ENCODE measurements at regions not wholly inside any gene's neighbourhood (a gene's known extent, or its start where the extent isn't known, plus 50 kb on each side); places are given as distances from the start of the nearest gene placed in this dataset.

DNA sequence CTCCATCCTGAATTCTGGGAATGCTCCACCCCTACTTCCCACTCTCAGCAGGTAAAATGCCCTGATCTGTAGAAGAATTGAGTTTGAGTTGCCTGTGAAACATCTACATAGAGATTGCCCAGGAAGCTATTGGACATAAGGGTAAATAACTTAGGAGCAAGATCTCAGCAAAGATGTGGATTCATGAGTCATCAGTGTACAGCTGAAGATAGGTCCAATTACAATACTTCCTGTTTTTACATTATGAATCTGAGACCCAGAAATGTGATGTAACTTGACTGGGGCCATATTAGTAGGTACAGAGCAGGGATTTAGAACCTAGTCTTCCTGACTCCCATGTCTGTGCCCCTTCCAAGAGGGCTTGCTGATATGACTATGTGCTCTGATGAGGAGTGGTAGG lies 79.4 kb upstream of the FNDC3A start (continued):
- TF ChIP-seq, protein P1, sequence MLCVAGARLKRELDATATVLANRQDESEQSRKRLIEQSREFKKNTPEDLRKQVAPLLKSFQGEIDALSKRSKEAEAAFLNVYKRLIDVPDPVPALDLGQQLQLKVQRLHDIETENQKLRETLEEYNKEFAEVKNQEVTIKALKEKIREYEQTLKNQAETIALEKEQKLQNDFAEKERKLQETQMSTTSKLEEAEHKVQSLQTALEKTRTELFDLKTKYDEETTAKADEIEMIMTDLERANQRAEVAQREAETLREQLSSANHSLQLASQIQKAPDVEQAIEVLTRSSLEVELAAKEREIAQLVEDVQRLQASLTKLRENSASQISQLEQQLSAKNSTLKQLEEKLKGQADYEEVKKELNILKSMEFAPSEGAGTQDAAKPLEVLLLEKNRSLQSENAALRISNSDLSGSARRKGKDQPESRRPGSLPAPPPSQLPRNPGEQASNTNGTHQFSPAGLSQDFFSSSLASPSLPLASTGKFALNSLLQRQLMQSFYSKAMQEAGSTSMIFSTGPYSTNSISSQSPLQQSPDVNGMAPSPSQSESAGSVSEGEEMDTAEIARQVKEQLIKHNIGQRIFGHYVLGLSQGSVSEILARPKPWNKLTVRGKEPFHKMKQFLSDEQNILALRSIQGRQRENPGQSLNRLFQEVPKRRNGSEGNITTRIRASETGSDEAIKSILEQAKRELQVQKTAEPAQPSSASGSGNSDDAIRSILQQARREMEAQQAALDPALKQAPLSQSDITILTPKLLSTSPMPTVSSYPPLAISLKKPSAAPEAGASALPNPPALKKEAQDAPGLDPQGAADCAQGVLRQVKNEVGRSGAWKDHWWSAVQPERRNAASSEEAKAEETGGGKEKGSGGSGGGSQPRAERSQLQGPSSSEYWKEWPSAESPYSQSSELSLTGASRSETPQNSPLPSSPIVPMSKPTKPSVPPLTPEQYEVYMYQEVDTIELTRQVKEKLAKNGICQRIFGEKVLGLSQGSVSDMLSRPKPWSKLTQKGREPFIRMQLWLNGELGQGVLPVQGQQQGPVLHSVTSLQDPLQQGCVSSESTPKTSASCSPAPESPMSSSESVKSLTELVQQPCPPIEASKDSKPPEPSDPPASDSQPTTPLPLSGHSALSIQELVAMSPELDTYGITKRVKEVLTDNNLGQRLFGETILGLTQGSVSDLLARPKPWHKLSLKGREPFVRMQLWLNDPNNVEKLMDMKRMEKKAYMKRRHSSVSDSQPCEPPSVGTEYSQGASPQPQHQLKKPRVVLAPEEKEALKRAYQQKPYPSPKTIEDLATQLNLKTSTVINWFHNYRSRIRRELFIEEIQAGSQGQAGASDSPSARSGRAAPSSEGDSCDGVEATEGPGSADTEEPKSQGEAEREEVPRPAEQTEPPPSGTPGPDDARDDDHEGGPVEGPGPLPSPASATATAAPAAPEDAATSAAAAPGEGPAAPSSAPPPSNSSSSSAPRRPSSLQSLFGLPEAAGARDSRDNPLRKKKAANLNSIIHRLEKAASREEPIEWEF (CRISPR knock-in tag; IDR thresholded peaks at IDR 0.05), result no peak
- TF ChIP-seq, protein P2, sequence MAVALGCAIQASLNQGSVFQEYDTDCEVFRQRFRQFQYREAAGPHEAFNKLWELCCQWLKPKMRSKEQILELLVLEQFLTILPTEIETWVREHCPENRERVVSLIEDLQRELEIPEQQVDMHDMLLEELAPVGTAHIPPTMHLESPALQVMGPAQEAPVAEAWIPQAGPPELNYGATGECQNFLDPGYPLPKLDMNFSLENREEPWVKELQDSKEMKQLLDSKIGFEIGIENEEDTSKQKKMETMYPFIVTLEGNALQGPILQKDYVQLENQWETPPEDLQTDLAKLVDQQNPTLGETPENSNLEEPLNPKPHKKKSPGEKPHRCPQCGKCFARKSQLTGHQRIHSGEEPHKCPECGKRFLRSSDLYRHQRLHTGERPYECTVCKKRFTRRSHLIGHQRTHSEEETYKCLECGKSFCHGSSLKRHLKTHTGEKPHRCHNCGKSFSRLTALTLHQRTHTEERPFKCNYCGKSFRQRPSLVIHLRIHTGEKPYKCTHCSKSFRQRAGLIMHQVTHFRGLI (CRISPR knock-in tag; IDR thresholded peaks at IDR 0.05), result no peak
- TF ChIP-seq FOS (IDR thresholded peaks at IDR 0.05; ENCODE audit: extremely low read depth, insufficient read length) (peak; percentile 18), ZNF239 (CRISPR knock-in tag; IDR thresholded peaks at IDR 0.05) (no peak), SNIP1 (IDR thresholded peaks at IDR 0.05; ENCODE audit: low read depth) (no peak), JUNB (CRISPR knock-in tag; conservative IDR thresholded peaks at IDR 0.05) (0 out of 2 replicates have a peak, but pooled peaks have one; percentile 18), TEAD1 (CRISPR knock-in tag; IDR thresholded peaks at IDR 0.05) (no peak), ZFP36 (IDR thresholded peaks at IDR 0.05; ENCODE audit: low read depth, low read length, partially characterized antibody) (no peak), MYNN (IDR thresholded peaks at IDR 0.05) (no peak), MYNN (CRISPR knock-in tag; IDR thresholded peaks at IDR 0.05) (no peak), ZFPM2 (CRISPR knock-in tag; IDR thresholded peaks at IDR 0.05) (no peak), ZNF311 (CRISPR knock-in tag; IDR thresholded peaks at IDR 0.05) (no peak), L3MBTL2 (IDR thresholded peaks at IDR 0.05) (no peak), SMARCB1 (IDR thresholded peaks at IDR 0.05; ENCODE audit: insufficient read length, low read depth) (no peak), MTF1 (CRISPR knock-in tag; IDR thresholded peaks at IDR 0.05; ENCODE audit: borderline replicate concordance) (no peak), FOSL1 (tag; conservative IDR thresholded peaks at IDR 0.05) (peak; percentile 91), MCM3 (IDR thresholded peaks at IDR 0.05) (no peak)
- TF ChIP-seq, protein P3, sequence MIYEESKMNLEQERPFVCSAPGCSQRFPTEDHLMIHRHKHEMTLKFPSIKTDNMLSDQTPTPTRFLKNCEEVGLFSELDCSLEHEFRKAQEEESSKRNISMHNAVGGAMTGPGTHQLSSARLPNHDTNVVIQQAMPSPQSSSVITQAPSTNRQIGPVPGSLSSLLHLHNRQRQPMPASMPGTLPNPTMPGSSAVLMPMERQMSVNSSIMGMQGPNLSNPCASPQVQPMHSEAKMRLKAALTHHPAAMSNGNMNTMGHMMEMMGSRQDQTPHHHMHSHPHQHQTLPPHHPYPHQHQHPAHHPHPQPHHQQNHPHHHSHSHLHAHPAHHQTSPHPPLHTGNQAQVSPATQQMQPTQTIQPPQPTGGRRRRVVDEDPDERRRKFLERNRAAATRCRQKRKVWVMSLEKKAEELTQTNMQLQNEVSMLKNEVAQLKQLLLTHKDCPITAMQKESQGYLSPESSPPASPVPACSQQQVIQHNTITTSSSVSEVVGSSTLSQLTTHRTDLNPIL (CRISPR knock-in tag; IDR thresholded peaks at IDR 0.05), result no peak
- TF ChIP-seq, protein P4, sequence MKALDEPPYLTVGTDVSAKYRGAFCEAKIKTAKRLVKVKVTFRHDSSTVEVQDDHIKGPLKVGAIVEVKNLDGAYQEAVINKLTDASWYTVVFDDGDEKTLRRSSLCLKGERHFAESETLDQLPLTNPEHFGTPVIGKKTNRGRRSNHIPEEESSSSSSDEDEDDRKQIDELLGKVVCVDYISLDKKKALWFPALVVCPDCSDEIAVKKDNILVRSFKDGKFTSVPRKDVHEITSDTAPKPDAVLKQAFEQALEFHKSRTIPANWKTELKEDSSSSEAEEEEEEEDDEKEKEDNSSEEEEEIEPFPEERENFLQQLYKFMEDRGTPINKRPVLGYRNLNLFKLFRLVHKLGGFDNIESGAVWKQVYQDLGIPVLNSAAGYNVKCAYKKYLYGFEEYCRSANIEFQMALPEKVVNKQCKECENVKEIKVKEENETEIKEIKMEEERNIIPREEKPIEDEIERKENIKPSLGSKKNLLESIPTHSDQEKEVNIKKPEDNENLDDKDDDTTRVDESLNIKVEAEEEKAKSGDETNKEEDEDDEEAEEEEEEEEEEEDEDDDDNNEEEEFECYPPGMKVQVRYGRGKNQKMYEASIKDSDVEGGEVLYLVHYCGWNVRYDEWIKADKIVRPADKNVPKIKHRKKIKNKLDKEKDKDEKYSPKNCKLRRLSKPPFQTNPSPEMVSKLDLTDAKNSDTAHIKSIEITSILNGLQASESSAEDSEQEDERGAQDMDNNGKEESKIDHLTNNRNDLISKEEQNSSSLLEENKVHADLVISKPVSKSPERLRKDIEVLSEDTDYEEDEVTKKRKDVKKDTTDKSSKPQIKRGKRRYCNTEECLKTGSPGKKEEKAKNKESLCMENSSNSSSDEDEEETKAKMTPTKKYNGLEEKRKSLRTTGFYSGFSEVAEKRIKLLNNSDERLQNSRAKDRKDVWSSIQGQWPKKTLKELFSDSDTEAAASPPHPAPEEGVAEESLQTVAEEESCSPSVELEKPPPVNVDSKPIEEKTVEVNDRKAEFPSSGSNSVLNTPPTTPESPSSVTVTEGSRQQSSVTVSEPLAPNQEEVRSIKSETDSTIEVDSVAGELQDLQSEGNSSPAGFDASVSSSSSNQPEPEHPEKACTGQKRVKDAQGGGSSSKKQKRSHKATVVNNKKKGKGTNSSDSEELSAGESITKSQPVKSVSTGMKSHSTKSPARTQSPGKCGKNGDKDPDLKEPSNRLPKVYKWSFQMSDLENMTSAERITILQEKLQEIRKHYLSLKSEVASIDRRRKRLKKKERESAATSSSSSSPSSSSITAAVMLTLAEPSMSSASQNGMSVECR (CRISPR knock-in tag; IDR thresholded peaks at IDR 0.05), result no peak

All from K562 (cell line).